ENCODE measurements at regions not wholly inside any gene's neighbourhood (a gene's known extent, or its start where the extent isn't known, plus 50 kb on each side); places are given as distances from the start of the nearest gene placed in this dataset.

GRCh38 chr1:58931756-58932155 lies 147.9 kb upstream of the JUN start:
- no peak for TF ChIP-seq CTCF (IDR thresholded peaks at IDR 0.05)
- no peak for TF ChIP-seq POLR2A (IDR thresholded peaks at IDR 0.05)

All from uterus (tissue), 2 donors.